Activated CD8-positive, alpha-beta memory T cell treated with anti-CD3 and anti-CD28 coated beads for 24 hours (primary cell): ENCODE measurements at regions not wholly inside any gene's neighbourhood (a gene's known extent, or its start where the extent isn't known, plus 50 kb on each side); places are given as distances from the start of the nearest gene placed in this dataset.
A peak's percentile ranks its signal among the peaks of the same experiment; 100 is the strongest.

Experiments
- DNase-seq: peaks from one replicate; pipeline ENCODE4 v3.0.0-alpha.2; 2020

GRCh38 chr21:26736449-26736848 is 108.8 kb downstream of the ADAMTS1 start:
- DNase-seq: no peak

- peak; percentile 63 for DNase-seq
These were observed 112.6 kb downstream of the ADAMTS1 start for GRCh38 chr21:26732432-26733221.

DNA sequence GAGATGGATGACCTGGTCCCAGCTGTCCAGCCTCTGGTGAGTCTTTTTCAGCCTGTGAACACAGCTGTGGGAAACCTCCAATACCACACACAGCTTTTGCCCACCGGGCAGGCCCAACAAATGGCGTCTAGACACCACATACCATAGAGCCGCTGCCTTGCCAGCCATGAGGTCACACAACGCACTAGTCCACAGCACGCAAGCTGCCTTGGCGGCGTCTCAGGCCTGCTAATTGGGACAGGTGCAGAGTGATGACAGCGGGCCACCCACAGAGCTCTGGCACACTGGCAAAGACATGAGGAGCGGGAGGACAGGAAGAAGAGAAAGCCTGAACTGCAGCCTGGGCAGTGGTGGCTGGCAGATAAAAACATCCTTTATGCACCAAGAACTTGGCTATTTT is 125.5 kb downstream of the ADAMTS1 start:
- no peak for DNase-seq

- no peak for DNase-seq
These were observed 128.0 kb downstream of the ADAMTS1 start for GRCh38 chr21:26717146-26717739.

- no peak for DNase-seq
These were observed 129.2 kb downstream of the ADAMTS1 start for GRCh38 chr21:26715878-26716506.

- no peak for DNase-seq
These were observed 130.1 kb downstream of the ADAMTS1 start for GRCh38 chr21:26715116-26715515.

- no peak for DNase-seq
These were observed 135.1 kb downstream of the ADAMTS1 start for GRCh38 chr21:26710155-26710554.

GRCh38 chr21:26709090-26709489 is 136.0 kb upstream of the CYYR1 start:
- DNase-seq: no peak

GRCh38 chr21:26708223-26708800 is 135.2 kb upstream of the CYYR1 start:
- no peak for DNase-seq

GRCh38 chr21:26707246-26707645 is 134.2 kb upstream of the CYYR1 start:
- DNase-seq: no peak

- DNase-seq: no peak
These were observed 125.3 kb upstream of the CYYR1 start for GRCh38 chr21:26698416-26698815.

- DNase-seq: no peak
These were observed 118.3 kb upstream of the CYYR1 start for GRCh38 chr21:26691416-26691815.

- no peak for DNase-seq
These were observed 113.6 kb upstream of the CYYR1 start for GRCh38 chr21:26686705-26687104.

- DNase-seq: no peak
These were observed 113.2 kb upstream of the CYYR1 start for GRCh38 chr21:26686278-26686677.

DNA sequence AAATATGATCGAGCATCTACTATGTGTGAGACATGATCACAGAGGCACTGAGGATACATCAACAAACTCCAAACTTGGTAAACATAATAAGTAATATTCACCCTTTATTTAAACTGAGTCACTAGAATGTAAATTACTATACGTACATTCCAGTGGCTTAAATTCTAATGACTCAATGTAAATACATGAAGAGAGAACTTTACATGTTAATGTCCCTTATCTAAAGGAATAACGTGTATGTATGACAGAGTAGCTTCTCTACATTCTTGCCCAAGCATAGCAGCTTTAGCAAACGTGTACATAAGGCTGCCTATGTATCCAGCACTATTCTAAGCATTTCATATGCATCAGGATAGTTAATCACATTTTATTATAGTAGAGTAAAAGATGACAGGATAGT is 111.8 kb upstream of the CYYR1 start:
- no peak for DNase-seq

DNA sequence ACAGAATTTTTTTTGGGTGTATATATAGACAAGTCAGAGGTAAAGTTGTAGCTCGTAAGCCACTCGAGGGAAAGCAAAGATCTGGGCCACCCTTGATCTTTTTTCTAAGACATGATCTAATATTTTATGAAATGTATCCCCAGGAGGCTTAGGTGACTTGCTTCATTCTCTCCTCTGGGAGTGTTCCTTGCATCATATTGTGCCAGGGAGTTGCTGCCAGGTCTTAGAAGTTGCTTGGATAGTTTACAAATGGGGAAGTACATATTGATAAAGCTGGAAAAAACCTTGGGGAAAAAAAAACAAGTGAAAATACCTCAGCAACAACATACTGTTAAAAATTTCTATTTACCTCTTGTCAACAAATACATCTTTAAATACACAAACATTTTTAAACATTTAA is 110.9 kb upstream of the CYYR1 start:
- no peak for DNase-seq

GRCh38 chr21:26679284-26679683 is 106.2 kb upstream of the CYYR1 start:
- DNase-seq: no peak

- no peak for DNase-seq
These were observed 101.2 kb upstream of the CYYR1 start for GRCh38 chr21:26674323-26674722.

DNA sequence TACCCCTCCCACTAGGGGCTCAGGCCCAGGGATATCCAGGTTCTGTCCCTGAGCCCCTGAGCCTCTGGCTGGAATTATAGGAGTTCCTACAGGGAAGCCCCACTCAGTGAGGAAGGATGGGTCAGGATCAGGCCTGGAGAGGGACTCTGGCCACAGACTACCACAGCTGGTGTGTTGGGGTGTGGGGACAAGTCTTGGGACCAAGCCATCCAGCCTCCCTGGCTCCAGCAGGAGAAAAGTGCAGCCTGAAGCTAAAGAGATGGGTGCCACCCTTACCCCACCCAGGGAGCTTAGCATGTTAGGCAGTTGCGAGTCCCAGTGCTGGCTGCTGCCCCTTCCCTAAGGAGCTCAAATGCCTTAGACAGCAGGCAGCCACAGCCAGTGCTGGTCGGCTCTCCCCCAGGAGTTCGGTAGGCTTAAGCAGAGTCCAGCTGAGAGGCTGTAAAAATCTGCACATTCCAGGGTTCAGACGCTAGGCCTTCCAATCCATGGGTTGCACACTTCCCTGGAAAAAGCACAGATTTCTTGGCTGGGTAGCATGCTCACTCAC is 96.2 kb upstream of the CYYR1 start:
- DNase-seq: no peak

GRCh38 chr21:26659757-26660156 is 86.7 kb upstream of the CYYR1 start:
- DNase-seq: no peak

DNA sequence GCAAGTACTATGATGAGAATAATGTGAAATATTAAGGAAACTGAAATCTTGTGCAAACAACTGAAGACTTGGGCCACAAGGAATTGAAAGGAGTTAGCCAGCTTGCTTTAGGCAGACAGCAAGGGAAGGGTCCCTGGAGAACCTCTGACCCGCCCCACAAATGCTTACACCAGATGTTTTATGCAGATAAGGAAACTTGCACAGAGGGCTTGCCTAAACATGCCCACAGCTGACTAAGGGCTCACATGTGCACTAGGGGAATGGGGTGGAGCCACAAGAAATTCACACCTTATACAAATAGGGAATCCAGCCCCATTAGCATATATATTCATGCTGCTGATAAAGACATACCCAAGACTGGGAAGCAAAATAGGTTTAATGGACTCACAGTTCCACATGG is 86.1 kb upstream of the CYYR1 start:
- no peak for DNase-seq

DNA sequence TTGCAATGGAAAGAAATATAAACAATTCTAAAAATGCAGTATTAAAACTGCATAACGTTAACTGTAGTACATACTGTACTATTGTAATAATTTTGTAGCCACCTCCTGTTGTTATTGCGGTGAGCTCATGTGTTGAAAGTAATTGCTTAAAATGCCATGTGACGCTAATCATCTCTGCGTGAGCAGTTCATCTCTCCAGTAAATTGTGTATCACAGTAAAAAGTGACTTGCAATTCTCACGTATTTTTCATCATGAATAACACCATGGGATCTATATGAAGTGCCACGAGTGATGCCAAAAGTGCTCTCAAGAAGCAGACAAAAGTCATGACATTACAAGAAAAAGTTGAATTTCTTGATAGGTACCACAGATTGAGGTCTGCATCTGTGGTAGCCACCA is 82.4 kb upstream of the CYYR1 start:
- no peak for DNase-seq

DNA sequence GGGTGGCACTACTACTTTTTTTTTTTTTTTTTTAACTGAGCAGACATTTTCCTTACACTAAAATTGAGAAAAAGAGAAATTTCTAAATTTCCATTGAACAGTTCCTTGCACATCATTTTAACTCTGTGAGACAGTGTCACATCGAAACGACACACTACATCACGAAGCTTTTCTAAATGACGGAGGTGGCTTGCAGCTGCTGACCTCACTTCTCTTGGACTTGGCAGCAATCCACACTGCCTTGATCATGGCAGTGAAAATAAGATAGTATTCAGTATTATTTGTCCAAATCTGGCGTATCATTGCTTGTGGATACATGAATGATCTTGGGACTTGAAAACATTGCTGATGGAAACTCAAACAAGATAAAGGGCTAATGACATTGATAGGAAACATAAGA is 80.3 kb upstream of the CYYR1 start:
- DNase-seq: no peak

GRCh38 chr21:26652854-26653253 is 79.8 kb upstream of the CYYR1 start:
- DNase-seq: no peak
